SK-N-SH treated with all-trans-retinoic acid at 6 μM for 48 hours (cell line): ENCODE measurements at regions not wholly inside any gene's neighbourhood (a gene's known extent, or its start where the extent isn't known, plus 50 kb on each side); places are given as distances from the start of the nearest gene placed in this dataset.
"Not testable (repeated sequence)": the region's sequence is repeated elsewhere in the genome, so short reads cannot be mapped to it uniquely, and the experiment has no call there.

Experiments used
- ARNTL ChIP-seq: fragments of 450-650 bp; formaldehyde crosslinking; IDR thresholded peaks from 2 replicates; pipeline ENCODE4 v1.5.0; 2020; ENCODE audit warnings: low read depth, mild to moderate bottlenecking, moderate library complexity, borderline replicate concordance
- BACH2 ChIP-seq: fragments of 250-450 bp; sonication (Bioruptor Pico); IDR thresholded peaks from 2 replicates; pipeline ENCODE4 v1.9.0; 2021; ENCODE audit warnings: mild to moderate bottlenecking, borderline replicate concordance
- CSDC2 ChIP-seq: fragments of 250-450 bp; sonication (Bioruptor Pico); IDR thresholded peaks from 2 replicates; pipeline ENCODE4 v1.5.0; 2020; ENCODE audit warnings: mild to moderate bottlenecking, moderate library complexity
- CSRNP3 ChIP-seq: fragments of 250-450 bp; sonication (Bioruptor Pico); IDR thresholded peaks from 2 replicates; pipeline ENCODE4 v1.5.1; 2021; ENCODE audit warnings: mild to moderate bottlenecking, moderate library complexity
- ESRRG ChIP-seq: fragments of 250-450 bp; sonication (Bioruptor Pico); IDR thresholded peaks from 2 replicates; pipeline ENCODE4 v1.6.1; 2021; ENCODE audit warnings: mild to moderate bottlenecking
- OSR1 ChIP-seq: fragments of 250-450 bp; sonication (Bioruptor Pico); IDR thresholded peaks from 2 replicates; pipeline ENCODE4 v1.8.0; 2022; ENCODE audit warnings: moderate library complexity, mild to moderate bottlenecking, inconsistent platforms
- RARB ChIP-seq: fragments of 250-450 bp; sonication (Bioruptor Pico); IDR thresholded peaks from 2 replicates; pipeline ENCODE4 v1.8.0; 2021; ENCODE audit warnings: mild to moderate bottlenecking, moderate library complexity
- TCF4 ChIP-seq: fragments of 250-450 bp; sonication (Bioruptor Pico); IDR thresholded peaks from 2 replicates; pipeline ENCODE4 v1.8.0; 2021; ENCODE audit warnings: mild to moderate bottlenecking, moderate library complexity, borderline replicate concordance
- TOX ChIP-seq: fragments of 250-450 bp; sonication (Bioruptor Pico); IDR thresholded peaks from 2 replicates; pipeline ENCODE4 v1.8.0; 2021; ENCODE audit warnings: mild to moderate bottlenecking, moderate library complexity, borderline replicate concordance
- ZC3H10 ChIP-seq: fragments of 250-450 bp; sonication (Bioruptor Pico); IDR thresholded peaks from 2 replicates; pipeline ENCODE4 v1.5.1; 2021; ENCODE audit warnings: mild to moderate bottlenecking, moderate library complexity
- ZFP3 ChIP-seq: fragments of 250-450 bp; sonication (Bioruptor Pico); IDR thresholded peaks from 2 replicates; pipeline ENCODE4 v1.5.0; 2020; ENCODE audit warnings: mild to moderate bottlenecking, moderate library complexity
- ZFP30 ChIP-seq: fragments of 450-650 bp; formaldehyde crosslinking; IDR thresholded peaks from 2 replicates; pipeline ENCODE4 v1.5.0; 2022; ENCODE audit warnings: mild to moderate bottlenecking, moderate library complexity
- ZNF70 ChIP-seq: fragments of 450-650 bp; formaldehyde crosslinking; IDR thresholded peaks from 2 replicates; pipeline ENCODE4 v1.5.0; 2020; ENCODE audit warnings: mild to moderate bottlenecking, moderate library complexity

- not testable (repeated sequence) for TF ChIP-seq ZFP3 (CRISPR knock-in tag); ESRRG; CSRNP3 (CRISPR knock-in tag); ARNTL (CRISPR knock-in tag); OSR1 (CRISPR knock-in tag); ZC3H10 (CRISPR knock-in tag); ZFP30 (CRISPR knock-in tag); TOX (CRISPR knock-in tag); TCF4 (CRISPR knock-in tag); CSDC2 (CRISPR knock-in tag); RARB (CRISPR knock-in tag); BACH2 (CRISPR knock-in tag); ZNF70 (CRISPR knock-in tag)
Measured at GRCh38 chr2:131672471-131673399, 145.0 kb downstream of the CCDC74A start.
